NCI-H748 (cell line): ENCODE measurements at regions not wholly inside any gene's neighbourhood (a gene's known extent, or its start where the extent isn't known, plus 50 kb on each side); places are given as distances from the start of the nearest gene placed in this dataset.
A peak's percentile ranks its signal among the peaks of the same experiment; 100 is the strongest.

Experiments
- DNase-seq: peaks from one replicate; lab custom pipeline; 2025; ENCODE audit not compliant: unreplicated experiment; lab: John Stamatoyannopoulos, UW

DNA sequence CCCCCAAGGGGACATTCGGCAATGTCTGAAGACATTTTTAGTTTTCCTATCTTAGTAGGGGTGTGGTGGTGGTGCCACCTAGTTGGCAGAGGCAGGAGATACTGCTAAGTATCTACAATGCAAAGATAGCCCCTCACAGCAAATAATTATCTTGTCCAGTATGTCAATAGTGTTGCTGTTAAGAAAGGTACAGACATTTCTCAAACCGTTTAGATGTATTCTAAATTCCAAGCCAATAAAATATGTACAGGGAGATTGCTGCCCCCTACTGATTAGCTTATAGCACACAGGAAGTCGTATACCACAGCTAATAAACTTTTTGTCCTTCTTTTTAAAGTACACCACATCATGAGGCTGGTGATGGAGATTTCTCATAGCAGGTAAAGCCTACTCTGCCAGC lies 260.5 kb downstream of the TMA16 start:
- DNase-seq: peak; percentile 28

DNA sequence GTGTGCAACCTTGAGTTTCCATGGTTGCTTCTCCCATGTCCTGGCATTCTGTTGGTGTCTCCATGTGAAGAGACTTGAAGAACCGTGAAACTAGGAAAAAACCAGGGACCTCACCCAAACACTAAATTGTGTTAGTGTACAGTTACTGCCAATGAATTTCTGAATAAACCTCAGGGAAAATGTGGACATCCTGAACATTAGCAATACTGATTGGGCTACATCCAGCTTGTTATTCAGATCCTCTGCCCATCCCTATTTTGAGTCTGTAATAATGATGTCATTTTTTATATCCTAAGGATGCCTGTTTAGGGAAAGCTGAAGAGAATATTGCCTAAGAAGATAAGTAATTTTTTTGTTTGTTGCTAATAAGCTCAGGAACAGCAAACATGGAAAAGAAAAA lies 262.7 kb downstream of the TMA16 start:
- DNase-seq: no peak

DNA sequence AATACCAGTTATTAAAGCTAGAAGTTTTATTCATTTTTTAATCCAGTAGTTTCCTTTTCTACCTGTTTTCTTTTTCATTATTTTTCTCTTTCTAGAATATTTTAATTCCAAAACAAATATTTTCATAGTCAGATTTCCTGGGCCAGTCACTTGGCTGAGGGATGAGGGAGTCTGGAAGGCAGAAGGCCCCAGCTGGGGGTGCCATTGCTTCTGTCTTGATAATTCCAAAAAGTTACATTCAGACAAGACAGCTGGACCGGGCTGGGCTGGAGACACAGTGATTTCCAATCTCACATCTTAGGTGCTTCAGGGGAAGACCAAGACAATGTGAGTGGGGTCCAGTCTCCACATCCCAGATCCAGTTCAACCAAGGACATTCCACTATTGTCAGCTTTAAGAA lies 263.5 kb downstream of the TMA16 start:
- no peak for DNase-seq

DNA sequence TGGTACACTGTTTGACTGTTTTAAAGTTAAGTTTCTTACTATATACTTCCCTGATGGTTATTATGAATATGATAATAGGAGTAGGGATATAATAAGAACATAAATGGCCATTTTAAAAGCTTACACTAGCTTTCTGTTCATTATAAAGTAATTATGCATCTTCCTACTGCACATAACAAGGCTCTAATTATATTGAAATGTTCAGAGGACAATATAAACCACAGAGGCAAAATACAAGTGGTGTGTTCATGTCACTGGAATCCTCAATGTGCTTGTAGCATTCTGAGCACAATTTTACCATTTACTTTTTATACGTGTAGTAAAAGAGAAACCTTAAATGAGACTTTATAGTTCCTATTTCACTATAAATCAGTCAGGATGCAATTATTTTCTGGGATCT lies 268.3 kb downstream of the TMA16 start:
- no peak for DNase-seq

DNA sequence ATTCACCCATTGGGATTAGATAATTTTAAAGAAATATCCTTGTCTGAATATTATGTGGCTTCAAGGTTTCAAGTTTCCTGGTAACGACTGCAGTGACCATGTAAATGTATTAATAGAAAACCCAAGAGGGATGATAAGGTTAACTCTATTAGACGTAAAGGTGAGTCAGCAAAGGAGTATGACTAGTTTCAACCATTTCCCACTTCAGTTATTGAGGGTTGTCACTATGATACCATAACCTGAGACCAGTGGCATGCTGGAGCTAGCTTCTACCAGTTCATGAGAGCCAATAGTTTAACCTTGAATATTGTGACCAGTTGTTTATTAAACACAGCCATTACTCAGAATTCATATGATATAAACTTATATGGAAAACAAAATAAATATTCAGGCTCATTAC lies 270.1 kb downstream of the TMA16 start:
- DNase-seq: no peak

DNA sequence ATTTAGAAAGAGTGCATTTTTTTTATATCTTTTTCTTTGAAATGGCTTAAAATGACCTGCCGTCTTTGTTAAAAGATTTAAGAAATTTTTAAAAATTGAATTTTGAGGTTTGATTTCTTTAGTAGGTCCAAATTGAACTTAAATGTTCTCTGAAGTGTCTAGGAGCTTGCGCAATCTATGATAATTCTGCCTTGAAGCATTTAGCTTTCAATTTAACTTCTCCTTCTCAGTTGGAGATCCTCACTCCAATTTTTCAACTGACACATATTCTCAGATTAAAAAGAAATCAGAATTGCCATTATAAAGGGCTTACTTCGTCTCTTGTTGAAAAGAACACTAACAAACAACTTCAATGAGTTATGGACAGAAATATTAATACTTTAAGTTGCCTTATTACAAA lies 273.5 kb downstream of the TMA16 start:
- no peak for DNase-seq

DNA sequence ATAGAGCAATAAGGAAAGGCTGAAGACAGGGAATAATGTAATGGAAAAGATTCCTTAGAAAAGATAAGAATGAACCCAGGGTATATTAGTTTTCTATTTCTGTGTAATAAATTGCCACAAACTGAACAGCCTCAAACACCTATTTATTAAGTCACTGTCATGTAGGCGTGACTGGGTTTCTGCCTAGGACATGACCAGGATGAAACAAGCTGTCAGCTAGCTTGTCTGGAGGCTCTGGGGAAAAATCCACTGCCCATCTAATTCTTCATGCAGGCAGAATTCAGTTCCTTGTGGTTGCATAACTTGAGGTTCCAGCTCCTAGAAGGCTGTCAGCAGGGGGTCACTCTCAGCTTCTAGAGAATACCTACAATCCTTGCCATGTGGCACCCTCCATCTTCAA lies 277.7 kb downstream of the TMA16 start:
- no peak for DNase-seq

DNA sequence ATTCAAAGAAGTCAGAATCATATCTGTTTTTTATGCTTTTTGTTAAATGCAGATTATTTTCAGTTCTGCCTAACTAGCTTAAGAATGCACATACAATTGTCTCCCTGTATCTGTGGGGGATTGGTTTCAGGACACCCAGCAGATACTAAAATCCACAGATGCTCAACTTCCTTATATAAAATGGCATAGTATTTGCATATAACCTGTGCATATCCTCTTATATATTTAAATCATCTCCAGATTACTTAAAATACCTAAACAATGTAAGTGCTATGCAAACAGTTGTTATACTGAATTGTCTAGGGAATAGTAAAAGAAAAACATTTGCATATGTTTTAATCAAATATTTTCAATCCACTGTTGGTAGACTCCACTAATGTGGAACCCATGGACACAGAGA lies 279.4 kb downstream of the TMA16 start:
- no peak for DNase-seq

DNA sequence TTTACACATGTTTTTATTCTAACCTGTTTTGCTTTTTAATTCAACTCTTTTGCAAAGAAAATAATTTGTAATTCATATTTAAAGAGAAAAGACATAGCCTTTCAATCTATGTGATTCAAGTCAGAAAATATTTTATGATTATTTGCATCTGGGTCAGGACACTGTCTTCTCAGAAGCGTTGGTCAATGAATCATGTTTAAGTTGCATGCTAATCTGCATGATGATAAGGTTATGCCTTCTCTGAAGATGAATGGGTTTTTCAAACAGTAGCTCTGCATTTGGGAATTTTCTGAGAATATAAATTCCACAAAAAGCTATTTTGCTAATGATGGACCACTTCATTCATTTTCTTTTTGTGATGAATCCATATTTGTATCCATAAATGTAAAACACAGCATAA lies 282.5 kb downstream of the TMA16 start:
- no peak for DNase-seq

DNA sequence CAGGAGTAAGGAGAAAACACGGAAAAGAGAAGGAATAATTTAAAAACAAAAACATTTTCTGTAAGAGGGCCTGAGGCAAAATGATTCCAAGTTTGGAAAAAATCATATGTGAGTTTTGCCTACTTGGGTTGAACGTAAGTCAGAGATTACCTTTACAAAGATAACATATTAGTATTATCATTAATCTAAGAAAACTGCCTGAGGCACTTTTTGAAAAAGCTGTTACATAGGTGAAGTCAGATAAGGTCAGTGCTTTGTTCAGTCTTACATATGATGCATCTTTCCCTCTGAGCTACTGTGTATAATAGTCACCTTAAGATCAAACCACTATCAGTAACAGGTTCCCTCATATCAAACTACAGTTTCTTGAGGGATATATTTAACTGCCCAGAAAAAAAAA lies 287.2 kb downstream of the TMA16 start:
- no peak for DNase-seq

DNA sequence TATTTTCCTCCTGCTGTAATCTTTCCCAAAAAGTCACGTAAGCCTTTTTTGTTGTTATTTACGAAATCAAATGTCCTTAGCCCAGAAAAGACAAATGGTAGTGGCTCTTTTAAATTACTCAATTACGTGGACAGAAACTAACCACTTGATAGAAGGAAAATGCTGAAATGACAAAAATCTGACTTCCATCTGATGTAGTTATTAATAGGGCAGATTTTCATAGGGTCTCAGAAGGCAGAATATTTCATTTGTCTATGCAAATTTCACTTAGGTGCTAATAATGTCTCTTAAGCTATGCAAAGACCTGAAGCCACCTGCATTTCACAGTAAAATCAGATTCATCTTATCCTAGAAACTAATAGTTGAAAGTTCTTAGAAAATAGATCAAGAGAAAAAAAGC lies 295.7 kb downstream of the TMA16 start:
- no peak for DNase-seq

DNA sequence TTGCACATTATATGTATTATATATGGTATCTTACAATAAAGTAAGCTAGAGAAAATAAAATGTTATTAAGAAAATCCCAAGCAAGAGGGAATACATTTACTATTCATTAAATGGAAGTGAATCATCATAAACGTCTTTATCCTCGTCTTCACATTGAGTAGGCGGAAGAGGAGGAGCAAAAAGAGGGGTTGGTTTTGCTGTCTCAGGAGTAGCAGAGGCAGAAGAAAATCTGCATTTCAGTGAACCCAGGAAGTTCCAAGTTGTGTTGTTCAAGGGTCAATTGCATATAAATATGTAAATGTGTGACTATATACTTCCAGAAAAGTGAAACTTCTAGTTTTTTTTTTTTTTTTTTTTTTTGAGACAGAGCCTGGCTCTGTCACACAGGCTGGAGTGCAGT lies 301.4 kb downstream of the TMA16 start:
- DNase-seq: no peak

DNA sequence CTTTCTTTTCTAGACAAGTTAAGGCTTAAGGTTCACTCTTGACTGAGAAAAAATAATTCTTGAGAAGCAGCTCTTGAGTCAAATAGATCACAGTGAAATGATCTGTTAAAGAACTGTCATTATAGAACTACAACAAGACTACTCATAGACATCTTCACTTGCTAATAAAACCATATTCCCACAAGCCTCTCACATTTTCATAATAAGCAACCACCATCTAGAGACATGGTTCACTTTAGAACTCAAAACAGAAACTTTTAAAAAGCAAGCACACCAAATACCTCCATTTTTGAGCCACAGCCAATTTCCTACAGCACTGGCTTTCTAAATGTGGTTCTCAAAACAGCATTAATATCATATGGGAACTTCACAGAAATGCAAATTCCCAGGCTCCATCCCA lies 309.5 kb downstream of the TMA16 start:
- no peak for DNase-seq

DNA sequence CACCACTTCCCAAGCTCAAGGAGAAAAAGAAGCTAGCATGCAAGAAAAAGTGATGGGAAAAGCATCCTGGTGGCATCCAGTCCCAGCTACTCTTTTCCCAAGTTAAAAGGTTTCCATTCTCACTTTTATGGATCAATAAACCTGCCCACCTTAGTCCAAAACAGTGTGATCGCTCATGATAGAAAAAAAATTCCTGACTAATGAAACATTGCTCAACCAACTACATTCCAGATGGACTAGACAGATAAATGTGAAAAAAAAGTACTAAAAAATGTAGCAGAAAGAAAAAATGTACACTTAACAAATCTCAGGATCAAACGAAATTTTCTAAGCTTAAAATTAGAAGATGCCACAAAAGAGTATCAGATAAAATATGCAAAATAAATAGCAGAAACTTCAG lies 312.2 kb downstream of the TMA16 start:
- no peak for DNase-seq

DNA sequence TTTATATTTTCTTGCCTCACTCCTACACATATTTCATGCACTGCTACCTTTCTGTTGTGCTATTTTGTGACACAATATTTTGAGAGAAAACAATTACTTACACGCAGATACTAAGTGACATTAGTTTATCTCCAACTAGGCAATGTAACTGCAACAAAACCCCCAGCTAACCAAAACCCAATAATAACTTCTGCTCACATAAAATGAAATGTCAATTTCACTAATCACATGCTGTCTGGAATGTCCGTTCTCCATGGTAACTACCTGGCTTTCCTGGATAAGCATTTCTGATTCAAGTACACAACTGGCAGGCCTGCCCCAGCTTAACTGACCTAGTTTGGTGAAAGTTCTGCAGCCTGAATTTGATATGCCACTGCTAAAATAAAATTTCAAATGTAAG lies 313.5 kb downstream of the TMA16 start:
- DNase-seq: no peak

DNA sequence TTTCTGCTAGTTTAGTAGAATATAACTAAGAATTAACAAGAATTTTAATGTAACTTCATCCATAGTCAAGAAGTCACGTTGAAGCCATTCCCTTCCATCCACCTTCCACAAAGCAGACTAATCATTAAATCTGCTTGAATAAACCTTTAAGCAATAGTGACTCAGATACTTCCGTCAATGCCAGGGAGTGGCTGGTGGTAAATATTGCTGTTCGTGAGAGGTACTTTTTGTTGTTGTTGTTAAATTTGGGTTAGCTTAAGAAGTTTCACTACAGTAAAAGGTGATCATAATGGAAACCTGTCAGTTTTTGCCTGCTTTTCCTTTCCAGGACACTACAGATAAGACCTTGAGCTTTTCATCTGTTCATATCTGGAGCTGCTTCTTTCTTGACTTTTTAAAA lies 316.3 kb downstream of the TMA16 start:
- DNase-seq: no peak

DNA sequence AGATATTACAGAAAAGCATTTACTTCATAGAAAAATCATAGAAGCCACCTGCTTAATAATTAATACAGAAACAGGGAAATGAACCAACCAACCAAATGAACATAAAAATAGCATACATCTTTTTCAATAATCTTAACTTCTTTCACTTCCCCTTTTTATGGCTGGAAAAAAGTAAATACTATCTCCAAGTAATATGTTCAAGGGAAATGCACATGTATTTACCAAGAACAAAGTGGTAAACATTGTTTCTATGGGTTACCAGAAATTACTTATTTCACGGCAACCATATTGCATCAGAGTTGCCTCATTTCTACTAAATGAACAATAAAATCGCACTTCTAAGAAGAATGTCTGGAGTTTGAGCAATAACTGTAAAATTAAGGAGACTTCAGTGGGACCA lies 321.3 kb downstream of the TMA16 start:
- no peak for DNase-seq

DNA sequence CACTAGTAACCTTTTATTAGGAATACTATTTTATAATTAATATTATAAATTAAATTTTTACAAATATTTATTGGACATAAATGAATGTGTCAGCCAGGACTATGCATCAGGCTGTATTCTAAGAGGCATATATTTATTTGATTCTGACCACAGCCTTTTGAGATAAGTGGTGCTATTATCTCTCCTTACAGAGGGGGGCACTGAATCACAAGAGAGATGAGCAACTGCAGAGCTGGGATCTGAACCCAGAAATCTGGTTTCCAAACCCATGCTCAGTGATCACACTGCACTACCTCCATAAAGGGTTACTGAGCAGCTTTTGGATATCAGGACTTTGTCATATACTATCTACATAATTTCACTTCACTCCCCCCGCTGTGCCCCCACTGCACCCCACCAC lies 322.0 kb downstream of the TMA16 start:
- no peak for DNase-seq

DNA sequence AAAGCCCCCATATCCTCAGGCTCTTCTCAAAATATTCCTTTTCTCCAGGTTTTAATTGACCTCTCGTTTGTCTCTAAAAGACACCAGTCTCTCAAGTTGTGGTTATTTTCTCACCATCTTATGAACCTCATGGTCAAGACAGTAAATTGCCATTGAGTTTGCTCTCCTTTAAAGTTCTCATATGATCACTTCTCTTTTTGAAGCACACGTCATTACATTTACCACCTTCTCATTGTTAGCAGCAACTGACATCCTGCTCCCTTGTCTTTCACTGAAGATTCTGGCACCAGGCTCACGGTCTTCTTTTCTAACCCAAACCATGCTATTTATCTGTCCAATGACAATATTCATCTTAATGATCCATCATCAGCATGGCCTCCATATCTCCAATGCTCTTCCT lies 324.2 kb downstream of the TMA16 start:
- no peak for DNase-seq

DNA sequence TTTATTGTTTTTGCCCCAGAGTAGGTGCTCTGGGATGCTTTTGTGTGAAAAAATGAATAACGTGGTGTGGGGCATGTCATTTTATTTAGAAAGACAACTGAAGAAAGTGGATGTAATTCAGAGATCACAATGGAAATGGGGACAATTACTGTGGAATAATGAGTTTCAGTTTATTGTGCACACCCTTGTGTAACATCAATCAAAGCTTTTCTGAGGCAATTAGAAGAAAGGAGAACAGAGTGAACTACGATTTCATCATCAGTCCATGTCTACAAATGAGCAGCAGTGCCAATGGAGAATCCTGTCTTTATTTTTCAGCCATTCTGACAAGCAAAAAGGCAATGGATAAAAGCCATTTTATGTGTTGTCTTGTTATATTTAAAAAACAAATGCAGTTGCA lies 339.2 kb downstream of the TMA16 start:
- peak; percentile 25 for DNase-seq

DNA sequence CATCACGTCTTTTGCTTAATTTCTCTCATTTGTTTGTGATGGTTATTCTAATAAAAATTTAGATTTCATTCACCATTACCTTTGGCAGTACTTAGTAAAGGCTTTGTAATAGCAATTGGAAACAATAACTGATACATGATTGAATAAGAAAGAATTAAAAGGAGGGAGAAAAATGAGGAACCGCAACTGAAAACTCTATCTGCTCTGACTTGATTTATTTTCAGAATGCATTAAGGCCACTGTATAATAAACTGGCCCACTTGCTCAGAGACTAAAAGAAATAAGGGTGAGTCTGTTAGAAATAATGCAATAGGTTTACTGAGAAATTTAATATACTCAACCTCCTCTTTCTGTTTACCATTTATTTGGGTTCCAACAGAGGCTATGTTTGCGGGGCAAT lies 351.5 kb downstream of the TMA16 start:
- no peak for DNase-seq

DNA sequence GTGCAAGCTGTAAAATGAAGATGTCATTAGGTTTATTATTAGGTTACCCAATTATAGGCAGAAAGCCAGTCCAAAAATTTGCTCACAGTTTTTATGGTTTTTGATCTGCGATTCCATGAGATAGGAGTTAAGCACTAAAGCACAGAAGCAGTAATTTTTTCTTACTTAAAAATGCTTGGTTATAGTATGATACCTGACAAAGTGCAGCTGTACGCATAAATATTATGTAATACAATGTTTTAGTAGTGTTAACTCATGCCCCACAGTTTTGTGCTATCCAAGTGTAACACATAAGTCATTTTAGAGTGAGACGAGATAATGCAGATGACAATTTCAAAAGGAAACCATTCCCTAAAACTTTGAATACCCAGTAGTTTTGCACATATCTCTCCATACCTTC lies 357.8 kb downstream of the TMA16 start:
- DNase-seq: no peak

DNA sequence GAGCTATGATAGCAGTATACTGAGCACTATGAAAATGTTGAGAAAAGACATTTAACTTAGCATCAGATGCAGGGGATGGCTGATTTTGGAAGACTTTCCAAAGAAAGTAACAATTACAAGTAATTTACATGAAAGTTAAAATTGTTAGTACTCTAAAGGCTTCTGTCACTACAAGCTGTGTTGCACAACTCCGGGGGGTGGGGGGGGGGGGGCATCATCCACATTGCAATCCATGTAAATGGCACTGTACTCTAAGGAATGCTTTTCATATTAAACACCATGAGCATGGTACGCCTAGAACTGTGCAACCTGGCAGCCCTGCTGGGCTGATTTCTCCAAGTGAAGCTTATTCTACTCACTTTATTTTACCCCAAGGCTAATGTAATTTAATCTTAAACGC lies 363.4 kb downstream of the TMA16 start:
- no peak for DNase-seq

DNA sequence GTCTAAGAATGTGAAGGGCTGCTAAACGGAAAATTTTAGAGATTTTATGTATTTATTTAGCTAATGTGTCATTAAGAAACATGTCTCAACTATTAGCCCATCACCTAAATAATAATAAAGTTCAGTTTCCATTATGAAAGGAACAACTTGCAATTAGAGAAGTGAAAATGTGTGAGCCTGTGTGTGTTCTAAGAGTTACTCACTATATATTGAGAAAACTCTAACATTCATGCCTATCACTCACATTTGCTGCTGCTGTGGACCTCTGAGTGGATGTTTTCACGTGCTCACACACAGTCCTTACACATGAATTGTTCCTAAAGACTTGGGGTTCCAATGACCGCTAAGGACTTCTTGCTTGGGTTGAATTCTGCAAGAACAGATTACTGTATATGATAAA lies 364.0 kb downstream of the TMA16 start:
- DNase-seq: no peak
